AG09309 (cell line): ENCODE measurements at regions not wholly inside any gene's neighbourhood (a gene's known extent, or its start where the extent isn't known, plus 50 kb on each side); places are given as distances from the start of the nearest gene placed in this dataset.

Experiments
- DNase-seq: peaks from one replicate; pipeline ENCODE4 v3.0.0-alpha.2; 2010; ENCODE audit warnings: low read depth
- H3K4me3 ChIP-seq: 2 replicates; pipeline ENCODE4 v1.5.1; 2011; ENCODE audit warnings: mild to moderate bottlenecking, low read depth, low read length, moderate library complexity; ENCODE audit not compliant: control insufficient read depth
- CTCF ChIP-seq: IDR thresholded peaks from 2 replicates; pipeline ENCODE4 v1.5.1; 2011; ENCODE audit warnings: mild to moderate bottlenecking, low read depth, low read length, inconsistent platforms; ENCODE audit not compliant: insufficient read depth, control insufficient read depth; ENCODE audit errors: missing control alignments

GRCh38 chr16:59259074-59259949, 525.2 kb upstream of the GOT2 start:
- no peak overlapping the region for H3K4me3 ChIP-seq
- DNase-seq, result no peak
- no peak for TF ChIP-seq CTCF

- no peak for TF ChIP-seq CTCF
- DNase-seq, result no peak
- no peak overlapping the region for H3K4me3 ChIP-seq
These were observed 518.2 kb upstream of the GOT2 start for GRCh38 chr16:59252317-59252716.

- no peak for DNase-seq
- no peak overlapping the region for H3K4me3 ChIP-seq
- no peak for TF ChIP-seq CTCF
These were observed 514.9 kb upstream of the GOT2 start for GRCh38 chr16:59249011-59249410.

- H3K4me3 ChIP-seq, result no peak overlapping the region
These were observed 508.4 kb upstream of the GOT2 start for GRCh38 chr16:59242556-59242955.

GRCh38 chr16:59238246-59238645, 504.1 kb upstream of the GOT2 start:
- H3K4me3 ChIP-seq, result no peak overlapping the region
- DNase-seq, result no peak
- no peak for TF ChIP-seq CTCF

More at GRCh38 chr16:59242556-59242955, 508.4 kb upstream of the GOT2 start:
- no peak for DNase-seq
- no peak for TF ChIP-seq CTCF

GRCh38 chr16:59236804-59237458, 502.8 kb upstream of the GOT2 start:
- TF ChIP-seq CTCF, result no peak
- DNase-seq, result no peak
- H3K4me3 ChIP-seq, result no peak overlapping the region
